SW480 (cell line): ENCODE measurements at regions not wholly inside any gene's neighbourhood (a gene's known extent, or its start where the extent isn't known, plus 50 kb on each side); places are given as distances from the start of the nearest gene placed in this dataset.
"Not testable (repeated sequence)": the region's sequence is repeated elsewhere in the genome, so short reads cannot be mapped to it uniquely, and the experiment has no call there.

Source experiments
- DNase-seq: peaks from one replicate; pipeline ENCODE4 v3.0.0-alpha.2; 2016; ENCODE audit warnings: low spot score

DNA sequence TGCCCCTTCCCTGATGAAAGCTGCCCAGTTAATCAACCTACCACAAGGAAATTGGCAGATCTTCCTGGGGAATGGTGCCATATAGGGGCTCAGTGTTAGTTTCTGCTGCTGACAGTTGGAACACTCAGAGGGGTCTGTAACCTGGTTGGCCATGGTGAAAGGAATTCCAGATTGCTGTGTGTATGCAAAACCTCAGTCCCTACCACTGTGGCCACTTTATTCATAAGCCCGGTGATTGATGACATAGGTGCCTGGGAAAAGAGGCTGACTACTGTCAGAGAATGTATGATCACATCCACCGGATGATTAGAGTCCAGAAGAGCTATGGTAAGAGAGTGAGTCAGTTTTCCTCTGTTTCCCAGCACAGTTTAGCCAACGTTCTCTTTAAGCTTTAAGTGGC is 363.9 kb upstream of the NPAP1 start:
- DNase-seq: not testable (repeated sequence)

- not testable (repeated sequence) for DNase-seq
Observed at GRCh38 chr15:24316326-24316725, 359.2 kb upstream of the NPAP1 start.

DNA sequence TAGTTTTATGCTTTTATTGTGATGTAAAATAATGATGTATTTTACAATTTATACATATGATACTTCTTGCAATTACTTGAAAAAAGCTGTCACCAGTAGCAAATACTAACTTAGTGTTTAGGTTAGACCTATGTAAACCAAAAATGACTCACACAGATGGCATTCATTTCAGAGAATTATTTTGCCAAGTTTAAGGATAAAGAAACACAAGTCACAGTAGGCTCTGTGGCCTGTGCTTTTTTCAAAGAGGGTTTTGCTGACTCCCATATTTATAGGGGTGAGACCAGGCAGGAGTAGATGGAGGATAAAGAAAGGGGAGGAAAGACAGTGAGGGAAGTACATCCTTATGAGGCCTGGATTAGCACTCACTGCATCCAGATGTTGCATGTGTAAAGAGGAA is 356.6 kb upstream of the NPAP1 start:
- DNase-seq: no peak

DNA sequence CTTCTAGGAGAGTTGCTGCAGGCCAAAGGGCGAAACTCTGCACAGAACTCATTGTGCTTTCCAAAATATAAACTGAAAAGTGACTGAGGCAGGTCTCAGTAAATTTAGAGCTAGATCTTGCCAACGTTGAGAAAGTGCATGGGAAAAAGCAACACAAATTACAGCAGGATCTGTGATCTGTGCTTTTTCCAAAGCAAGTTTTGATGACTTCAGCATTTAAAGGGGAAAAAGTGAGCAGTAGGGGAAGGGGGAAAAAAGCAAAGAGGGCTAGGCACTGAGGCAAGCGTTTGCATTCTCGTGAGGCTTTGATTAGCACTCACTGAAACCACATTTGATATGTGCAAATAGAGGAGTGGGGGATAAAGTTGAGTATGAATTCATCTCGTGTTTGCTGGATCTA is 351.5 kb upstream of the NPAP1 start:
- not testable (repeated sequence) for DNase-seq

DNA sequence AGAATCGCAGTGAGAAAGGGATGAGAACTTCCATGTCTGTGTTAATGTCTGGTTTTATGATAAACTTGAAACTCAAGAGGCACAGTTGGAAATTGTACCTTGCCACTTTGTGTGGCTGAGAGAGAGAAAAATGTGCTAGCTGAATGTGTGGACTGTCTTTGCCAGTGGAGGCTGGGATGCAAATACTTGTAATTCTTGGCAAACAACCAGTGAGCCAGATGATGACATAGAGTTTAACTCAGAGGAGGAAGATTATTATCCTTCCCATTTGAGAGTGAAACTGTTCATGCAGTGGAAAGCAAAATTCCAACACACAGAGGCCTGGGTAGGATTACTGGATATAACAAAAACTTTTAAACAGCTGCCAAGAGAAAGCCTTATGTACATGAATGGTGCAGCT is 349.1 kb upstream of the NPAP1 start:
- not testable (repeated sequence) for DNase-seq

DNA sequence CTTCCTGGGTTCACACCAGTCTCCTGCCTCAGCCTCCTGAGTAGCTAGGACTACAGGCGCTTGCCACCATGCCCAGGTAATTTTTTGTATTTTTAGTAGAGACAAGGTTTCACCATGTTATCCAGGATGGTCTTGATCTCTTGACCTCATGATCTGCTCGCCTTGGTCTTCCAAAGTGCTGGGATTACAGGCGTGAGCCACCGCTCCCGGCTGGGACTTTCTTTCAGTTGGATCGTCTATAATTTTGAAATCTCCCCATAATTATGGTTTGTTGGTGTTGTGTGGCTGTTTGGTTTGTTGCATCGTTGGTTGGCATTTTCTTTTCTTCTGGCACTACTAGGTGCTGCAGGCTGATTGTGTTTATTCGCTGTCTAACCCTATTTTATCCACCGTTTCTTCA is 343.6 kb upstream of the NPAP1 start:
- DNase-seq: not testable (repeated sequence)

- DNase-seq: not testable (repeated sequence)
Observed at GRCh38 chr15:24341876-24342275, 333.7 kb upstream of the NPAP1 start.

DNA sequence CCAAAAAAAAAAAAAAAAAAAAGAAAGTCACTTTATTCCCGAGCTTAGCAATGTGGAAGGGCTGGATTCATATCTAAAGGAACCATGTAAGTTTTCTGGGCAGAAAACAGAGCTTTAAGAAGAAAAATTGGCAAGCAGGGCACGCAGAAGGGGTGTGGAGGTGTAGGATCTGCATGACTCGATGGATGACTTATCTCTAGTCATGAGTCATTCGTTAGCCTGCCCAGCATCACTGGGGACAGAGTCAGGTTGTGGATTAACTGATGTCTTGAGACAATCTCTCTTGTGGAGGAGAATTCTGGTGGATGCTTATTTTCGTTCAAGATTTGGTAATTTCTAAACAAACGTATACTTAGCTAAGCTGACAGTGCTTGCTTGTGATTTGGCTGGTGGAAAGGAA is 322.8 kb upstream of the NPAP1 start:
- not testable (repeated sequence) for DNase-seq

DNA sequence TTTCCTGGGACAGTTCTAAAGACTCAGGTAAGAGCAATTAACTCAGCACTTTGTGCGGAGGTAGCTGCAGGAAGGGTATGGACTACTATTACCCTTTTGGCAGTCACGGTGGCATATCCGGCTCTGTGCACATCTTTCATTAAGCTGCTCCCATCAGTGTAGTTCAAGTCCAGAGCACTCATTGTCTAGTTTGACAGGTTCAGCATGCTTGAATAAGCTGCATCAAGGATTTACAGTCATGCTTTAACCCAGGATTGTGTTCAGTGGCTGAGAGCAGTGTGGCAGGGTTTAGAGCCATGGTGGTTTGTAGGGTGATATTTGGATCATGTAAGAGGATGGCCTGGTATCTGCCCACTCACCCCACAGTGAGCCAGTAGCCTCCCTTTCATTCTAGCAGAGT is 294.5 kb upstream of the NPAP1 start:
- DNase-seq: not testable (repeated sequence)

GRCh38 chr15:24385258-24385657 is 290.3 kb upstream of the NPAP1 start:
- DNase-seq: not testable (repeated sequence)

DNA sequence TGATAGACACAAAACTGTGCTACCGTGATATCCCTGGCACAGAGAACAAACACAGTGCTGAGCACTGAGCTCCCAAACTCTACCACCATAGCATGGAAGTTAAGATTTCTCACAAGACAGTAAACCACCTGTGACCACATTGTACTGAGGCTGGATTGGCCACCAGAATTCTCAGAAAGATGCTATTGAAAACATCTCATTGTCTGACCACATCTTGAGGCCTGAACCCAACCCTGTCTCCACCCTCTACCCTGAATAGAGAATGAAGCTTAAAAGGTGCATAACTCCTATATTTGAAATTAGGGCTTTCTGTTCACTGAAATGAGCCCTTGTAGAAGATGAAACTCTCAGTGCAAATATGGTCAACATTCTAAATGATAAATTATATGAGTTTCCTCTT is 281.3 kb upstream of the NPAP1 start:
- DNase-seq: no peak

DNA sequence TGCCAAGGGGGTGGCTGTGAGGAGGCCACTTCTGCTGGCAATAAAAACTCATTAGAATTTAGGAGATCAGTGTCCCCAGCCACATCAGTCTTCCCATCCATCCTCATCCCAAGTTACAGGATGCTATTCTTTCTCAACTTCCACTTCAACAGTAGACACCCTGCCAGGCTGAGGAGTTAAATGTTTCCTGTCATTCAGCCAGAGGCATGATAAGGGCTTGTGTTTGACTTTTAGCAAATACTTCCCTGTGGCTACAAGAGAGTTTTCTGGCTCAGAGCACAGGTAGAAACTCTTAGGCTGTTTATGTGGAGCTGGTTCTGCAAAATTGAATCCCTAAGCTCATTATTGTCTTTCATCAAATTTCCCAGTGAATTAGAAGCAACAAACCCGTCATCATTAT is 262.9 kb upstream of the NPAP1 start:
- DNase-seq: not testable (repeated sequence)

DNA sequence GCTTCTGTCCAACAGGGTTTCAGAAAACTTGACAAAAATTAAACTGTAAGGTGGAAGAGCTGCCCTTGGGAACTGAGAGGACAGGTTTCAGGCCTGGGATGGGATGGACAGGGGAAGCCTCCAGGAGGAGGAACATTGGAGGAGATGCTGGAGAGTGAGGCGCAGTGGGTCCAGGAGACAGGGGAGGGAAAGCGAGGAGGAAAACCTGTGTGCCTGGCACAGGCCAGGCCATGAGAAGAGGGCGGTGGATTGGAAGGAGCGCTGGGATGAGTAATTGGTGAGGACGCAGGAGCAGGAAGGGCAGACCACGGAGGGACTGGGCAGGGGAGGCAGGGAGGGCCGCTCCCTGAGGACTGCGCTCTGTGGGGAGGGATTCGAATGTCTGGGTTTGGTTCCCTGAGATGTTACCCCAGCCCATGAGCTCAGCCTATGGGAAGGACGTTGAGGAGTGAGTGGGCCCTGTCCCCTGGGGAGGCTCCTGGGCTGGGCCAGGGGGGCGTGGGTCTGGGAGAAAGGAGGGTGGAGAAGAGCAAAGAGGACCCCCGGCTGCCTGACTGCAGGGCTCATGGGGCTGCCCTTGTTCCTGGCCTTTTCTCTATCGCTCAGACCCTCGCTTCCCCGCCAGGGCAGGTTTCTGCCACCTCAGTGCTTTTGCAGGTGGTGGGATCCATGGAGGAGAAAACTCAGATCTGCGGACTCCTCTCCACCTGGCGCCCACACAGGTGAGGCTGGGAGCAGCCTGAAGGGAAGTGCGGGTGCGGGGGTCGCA is 249.1 kb upstream of the NPAP1 start:
- DNase-seq: not testable (repeated sequence)

GRCh38 chr15:24427055-24427400 is 248.5 kb upstream of the NPAP1 start:
- DNase-seq: not testable (repeated sequence)

DNA sequence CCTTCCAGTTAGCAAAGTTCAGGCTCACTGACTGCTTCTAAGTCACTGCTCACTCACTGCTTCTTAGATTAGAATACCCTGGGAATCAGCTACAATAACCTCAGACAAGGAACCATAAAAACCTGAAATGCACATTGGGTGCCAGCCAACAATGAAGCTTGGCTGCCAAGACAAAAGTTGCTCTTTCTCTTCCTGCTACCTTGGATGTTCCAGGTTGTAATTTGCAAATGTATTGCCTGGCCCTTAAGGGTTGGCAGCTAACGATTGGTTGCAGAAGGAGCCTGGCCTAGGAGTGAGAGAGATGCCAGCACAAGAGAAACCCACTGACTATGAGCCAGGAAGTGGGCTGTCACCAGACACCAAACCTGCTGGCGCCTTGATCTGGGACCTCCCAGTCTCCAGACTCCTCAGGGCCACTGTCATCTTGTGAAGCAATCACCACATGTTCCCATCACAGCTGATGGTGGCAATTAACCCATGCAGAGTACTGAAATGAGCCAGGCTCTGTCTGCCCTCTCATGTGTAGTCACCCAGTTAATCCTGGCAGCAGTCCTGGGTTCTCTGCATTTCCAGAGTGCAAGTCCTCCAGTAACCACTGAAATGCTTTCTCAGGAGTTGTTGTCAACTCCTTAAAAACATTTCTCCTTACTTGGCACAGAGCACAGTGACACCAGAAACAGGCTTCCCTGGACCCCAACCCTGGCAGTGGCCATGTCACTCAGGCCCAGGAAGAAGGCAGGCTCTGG is 240.3 kb upstream of the NPAP1 start:
- not testable (repeated sequence) for DNase-seq

DNA sequence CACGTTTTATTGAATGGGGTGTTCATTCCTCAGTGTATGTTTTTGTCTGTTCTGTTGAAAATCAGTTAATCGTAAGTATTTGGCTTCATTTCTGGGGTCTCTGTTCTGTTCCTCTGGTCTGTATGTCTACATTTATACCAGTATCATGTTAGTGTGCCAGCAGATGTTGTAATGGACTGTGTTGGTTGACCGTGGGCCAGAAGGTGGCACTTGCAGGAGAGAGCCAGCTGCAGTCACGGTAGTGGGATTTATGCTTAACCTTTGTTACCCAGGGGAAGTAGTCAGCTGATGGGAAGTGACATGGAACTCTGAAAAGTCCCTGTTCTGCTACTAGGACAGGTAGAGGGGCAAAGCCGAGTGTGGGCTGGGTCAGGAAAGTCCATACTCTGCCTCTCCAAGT is 238.3 kb upstream of the NPAP1 start:
- not testable (repeated sequence) for DNase-seq

DNA sequence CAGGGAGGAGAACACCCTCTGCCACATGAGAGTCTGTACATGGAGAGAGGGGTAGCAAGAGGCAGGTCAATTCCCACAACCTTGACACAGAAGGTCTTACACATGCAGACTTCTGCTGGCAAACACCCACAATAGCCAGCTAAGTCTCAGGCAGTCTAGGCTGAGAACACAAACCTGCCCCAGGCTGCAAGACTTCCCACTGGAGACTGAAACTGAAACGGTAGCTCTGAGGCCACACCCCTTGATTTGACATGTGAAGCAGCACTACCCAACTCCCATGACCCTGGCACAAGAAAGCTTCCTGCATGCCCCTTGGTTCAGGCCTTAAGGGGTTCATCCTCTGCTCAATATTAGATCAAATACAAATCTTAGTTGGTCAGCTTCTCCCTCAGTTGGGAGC is 237.8 kb upstream of the NPAP1 start:
- not testable (repeated sequence) for DNase-seq

GRCh38 chr15:24477107-24478025 is 198.2 kb upstream of the NPAP1 start:
- DNase-seq: not testable (repeated sequence)

- not testable (repeated sequence) for DNase-seq
Observed at GRCh38 chr15:24485885-24486567, 189.5 kb upstream of the NPAP1 start.

GRCh38 chr15:24488164-24488907 is 187.2 kb upstream of the NPAP1 start:
- not testable (repeated sequence) for DNase-seq

DNA sequence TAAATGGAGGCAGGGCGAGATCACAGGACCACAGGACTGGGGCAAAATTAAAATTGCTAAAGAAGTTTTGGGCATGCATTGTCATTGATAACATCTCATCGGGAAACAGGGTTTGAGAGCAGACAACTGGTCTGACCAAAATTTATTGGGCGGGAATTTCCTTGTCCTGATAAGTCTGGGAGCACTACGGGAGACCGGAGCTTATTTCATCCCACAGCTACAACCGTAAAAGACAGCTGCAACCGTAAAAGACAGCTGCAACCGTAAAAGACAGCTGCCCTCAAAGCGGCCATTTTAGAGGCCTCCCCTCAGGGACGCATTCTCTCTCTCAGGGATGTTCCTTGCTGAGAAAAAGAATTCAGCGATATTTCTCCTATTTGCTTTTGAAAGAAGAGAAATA is 170.4 kb upstream of the NPAP1 start:
- not testable (repeated sequence) for DNase-seq
